ENCODE measurements at regions not wholly inside any gene's neighbourhood (a gene's known extent, or its start where the extent isn't known, plus 50 kb on each side); places are given as distances from the start of the nearest gene placed in this dataset.
"Not testable (repeated sequence)": the region's sequence is repeated elsewhere in the genome, so short reads cannot be mapped to it uniquely, and the experiment has no call there.

DNA sequence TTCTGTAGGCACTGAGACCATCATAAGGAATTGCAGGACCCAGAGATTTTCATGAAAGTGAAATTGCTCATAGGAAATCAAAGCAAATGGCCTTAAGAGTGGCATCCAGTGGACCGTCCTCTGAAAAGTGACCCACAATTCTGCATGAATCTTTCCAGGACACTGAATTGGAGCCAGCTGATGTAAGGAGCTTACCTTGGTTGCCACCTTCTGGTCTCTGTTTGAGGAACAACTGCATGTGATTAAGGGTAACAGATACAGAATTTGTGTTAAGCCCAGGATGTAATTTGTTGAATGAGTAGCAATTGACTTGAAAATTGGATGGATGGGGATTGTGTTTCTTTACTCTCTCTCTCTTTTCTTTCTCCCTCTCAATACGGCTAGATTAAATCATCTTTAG, 49.9 kb upstream of the GAS1 start:
- no peak for DNase-seq

DNA sequence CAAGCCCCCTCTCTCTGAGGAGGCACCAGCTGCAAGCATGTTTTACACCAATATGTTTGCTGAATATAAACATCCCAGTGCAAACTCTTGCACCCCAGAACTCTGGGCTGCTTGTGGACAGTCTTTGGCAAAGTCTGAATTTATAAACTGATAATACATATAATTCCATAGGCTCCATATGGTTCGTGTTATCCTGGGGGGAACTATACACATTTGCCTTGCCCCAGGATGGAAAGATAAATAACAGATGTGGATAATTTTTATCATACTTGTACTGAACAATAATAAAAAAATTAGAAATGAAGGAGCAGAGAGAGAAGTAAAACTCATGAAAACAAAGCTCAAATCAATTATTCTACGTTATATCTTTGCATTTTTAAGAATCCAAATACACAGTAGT, 50.6 kb upstream of the GAS1 start:
- DNase-seq, result no peak

DNA sequence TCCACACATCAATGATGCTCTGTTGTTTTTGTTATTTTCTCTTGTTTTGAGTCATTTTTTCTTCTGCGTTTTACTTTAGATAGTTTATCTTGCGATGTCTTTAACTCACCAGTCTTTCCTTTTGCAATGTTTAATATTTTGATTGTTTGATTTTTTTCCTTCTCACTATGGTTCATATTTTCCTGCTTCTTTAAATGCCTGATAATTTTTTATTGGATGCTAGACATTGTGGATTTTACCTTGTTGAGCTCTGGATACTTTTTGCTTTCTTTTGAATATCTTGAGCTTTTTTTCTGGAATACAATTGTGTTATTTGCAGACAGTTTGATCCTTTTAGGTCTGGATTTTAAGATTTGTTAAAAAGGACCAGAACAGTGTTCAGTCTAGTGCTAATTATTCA, 55.2 kb upstream of the GAS1 start:
- no peak for DNase-seq

DNA sequence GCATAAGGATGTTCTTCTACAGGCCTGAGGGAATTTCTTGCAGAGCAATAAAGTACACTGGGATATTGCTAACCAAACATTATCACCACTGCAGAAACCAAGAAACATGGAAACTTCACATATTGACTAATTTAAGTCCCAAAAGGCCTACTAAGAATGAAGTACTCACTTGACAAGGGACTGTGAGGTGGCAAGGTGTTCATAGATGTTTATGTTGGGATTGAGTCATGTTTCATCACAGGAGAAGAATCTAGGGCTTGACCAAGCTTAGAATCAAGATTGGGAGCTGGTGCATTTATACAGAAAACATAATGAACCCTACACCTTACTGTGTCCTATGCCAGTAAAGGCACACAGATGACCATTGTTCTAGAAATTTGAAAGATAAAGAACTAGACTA, 56.7 kb upstream of the GAS1 start:
- no peak for DNase-seq

DNA sequence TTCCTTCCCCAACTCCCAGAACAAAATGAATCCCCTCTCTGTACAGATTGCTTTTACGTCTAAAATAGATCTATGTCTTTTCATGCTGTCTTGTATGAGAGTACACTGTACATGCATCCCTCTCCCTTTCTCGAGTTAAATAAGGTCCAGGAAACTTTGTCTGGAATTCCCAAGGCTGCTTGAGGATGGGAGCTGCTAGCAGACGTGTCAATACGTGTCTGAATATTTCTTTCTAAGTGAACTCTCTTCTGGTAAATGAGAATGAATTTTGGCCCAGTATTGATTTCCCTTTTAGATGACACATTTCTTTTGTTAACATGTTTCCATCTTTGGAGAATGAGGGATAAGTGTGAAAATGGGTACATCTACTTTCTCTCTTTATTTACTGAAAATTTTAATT, 59.6 kb upstream of the GAS1 start:
- no peak for DNase-seq

DNA sequence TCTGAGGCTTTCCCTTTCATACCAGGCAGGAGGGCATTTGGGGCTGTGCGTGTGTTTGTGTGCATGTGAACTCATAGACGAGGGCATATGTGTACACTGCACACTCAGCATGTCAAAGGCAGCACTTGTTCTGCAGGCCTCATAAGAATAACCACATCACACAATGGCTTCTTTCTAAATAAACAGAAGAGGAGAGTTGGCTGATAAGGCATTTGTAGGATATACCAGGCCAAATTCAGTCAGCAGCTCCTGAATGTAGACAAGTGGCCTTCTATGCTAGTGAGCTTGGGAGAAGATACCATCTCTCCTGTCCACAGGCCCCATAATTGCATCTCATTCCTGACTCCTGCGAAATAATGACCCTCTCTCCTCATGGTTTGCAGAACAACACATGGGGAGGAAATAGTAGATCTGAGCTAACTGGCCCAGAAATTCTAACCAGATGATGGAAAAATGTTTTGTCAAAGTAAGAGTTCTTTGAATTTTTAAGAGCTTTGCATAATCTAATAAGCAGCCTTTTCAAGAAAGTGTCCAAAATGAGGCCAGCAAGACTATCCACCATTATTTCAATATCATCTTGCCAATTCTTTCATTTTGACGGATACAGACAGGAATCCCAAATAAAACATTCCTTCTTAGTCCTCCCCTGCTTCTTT, 60.5 kb upstream of the GAS1 start:
- DNase-seq, result peak; percentile 6

DNA sequence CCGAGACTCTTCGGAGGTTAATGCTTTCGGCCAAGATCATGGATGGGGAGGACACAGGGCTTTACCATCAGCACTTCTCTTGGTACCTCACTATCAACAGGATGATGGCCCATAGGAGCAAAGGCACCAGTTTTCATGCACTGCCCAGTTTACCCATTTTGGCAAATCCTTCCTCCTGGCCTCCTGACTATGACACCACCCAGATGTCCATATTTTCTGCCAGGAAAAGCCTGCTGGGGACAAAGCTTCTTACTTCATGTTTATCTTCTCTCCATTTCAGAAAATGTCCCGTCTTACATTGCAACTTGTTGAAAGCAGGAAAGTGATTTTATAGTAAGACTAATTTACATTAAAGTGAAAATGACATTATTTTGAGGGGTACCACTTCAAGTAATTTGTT, 61.4 kb upstream of the GAS1 start:
- DNase-seq, result no peak

DNA sequence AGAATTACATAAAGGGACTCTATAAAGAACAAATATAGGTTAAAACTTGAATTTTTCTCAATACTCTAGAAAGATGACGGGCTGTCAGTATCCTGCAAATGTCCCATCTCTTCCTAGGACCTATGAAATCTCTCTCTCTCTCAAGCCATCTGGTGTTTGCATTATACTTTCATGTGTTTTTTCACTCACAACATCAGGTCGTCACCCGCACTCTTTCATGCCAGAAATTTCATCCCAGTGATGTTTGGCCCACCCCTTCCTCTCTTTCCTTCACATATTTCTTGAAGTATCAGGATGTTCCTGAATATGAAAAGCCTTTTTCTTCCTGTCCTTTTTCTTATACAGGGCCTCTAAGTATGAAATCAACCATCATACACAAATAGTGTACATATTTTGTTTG, 63.3 kb upstream of the GAS1 start:
- no peak for DNase-seq

DNA sequence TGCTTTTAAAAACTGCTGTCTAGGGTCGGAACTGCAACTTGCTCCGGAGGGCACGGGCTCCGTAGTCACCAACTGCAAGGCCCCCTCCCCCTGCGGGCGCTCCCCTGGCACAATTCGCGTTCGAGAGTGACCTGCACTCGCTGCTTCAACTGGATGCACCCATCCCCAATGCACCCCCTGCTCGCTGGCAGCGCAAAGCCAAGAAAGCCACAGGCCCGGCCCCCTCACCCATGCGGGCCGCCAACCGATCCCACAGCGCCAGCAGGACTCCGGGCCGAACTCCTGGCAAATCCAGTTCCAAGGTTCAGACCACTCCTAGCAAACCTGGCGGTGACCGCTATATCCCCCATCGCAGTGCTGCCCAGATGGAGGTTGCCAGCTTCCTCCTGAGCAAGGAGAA, 64.2 kb upstream of the GAS1 start:
- DNase-seq, result no peak

DNA sequence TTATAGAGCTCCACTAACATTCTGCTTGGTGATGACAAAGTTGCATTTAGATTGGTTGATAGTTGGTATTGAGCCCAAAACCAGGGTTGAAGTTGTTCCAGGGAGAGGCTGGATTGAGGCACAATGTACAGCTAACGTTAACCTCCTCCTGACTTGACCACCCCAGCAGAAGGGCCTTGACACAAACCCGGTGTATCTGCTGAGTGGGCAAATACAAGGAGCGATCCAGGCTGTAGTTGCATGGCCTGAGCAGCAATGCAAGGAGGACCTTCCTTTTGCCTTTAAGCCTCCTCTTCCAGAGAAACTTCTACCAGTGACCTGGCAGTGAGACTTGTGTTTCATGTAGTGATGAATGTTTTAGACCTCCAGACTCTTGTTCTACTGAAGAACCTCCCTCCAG, 66.2 kb upstream of the GAS1 start:
- no peak for DNase-seq

DNA sequence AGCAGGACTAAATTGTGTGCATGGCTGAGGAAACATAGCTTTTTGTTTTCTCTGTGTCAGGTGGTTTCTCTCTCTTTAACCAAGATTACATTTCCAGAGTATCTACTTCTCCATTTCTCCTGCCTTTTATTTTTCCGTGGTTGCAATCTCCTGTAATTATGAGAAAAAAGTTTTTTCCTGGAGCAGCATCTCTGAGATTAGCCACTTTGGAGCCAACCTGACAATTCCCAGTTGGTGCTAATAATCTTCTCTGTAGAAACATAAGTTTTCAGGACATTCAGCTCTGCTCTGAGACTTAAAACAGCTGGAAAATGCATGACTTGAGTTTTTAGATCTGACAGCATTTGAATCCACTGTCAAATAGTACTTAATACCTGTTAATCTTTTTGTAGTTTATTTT, 67.1 kb upstream of the GAS1 start:
- DNase-seq, result no peak

DNA sequence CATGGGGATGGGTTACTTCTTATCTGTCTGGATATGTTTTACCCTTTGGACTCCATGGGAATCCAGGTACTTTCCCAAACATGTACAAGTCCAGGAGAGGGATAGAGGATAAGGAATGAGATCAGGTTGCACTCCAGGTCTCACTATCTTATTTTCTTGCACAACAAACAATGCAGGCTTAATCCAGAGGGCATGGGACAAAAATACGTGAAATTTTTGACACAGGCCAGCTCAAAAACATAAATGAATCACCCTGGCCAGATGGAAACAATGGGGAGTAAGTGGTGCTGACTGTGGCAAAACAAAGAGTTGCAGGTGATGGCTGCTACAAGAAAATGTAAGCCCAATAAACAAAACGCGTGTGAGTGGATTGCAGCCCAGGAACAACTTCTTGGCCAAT, 69.4 kb upstream of the GAS1 start:
- DNase-seq, result no peak

DNA sequence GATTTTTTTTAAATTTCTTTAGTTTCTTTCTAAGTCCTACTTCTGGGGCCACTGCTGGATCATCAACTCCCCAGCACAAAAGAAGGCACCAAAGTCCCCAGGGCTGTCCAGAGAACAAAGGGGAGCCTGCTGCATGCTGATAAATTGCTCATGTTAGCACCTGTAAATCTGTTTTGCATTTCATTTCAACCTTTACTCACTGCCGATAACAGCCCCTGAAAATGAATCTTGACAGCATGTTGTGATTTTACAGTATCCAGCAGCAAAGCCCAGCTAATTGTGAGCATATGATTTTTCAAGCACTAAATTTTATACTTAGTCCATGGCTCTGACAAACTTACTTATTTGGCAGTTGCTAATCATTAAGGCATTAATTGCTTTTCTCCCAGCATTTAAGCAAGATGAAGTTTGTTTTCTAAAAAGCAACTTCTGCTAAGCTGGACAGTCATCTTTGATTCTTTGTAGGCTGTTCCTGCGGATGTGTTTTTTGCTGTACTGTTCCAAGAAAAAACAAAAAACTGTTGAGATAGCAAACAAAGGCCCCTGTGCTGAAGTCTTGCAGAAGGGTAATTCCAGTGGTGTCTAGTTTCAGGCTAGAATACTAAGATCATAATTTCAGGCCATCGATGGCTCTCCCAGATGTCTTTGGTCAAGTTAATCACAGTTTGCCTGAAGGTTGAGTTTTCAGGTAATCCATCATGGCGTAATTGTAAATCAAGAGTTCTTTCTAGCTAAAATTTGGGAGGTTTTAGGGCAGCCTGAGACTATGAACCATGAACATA, 73.1 kb upstream of the GAS1 start:
- DNase-seq, result no peak

DNA sequence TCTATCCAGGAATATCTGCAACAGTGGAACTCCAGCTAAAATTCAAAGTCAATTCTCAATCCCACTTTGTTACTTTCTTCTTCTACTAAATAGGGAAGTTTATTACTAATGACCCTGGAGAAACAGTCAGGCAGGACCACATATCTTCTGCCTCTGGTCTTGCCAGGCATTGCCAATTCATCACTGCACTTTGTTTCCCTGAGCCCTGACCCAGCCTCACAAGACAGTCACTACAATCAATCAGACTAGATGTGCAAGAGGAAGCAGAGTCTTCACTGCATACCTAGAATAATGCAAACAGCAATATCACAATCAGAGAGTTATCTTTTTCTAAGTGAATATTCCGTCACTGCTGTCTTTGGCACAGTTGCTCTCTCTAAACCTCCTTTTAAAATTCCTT, 74.9 kb upstream of the GAS1 start:
- no peak for DNase-seq

DNA sequence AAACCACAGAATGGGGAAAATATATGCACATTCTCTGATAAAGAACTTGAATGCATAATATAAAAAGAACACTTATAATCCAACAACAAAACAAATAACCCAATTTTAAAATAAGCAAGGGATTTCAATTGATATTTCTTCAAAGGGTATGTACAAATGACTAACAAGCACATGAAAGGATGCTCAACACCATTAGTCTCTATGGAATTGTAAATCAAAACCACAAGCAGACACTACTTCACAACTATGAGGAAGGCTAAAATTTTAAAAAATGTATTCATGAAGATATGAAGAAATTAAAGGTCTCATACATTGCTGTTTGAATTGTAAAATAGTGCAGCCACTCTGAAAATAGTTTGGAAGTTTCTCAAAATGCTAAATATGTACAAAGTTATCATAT, 78.9 kb upstream of the GAS1 start:
- no peak for DNase-seq

DNA sequence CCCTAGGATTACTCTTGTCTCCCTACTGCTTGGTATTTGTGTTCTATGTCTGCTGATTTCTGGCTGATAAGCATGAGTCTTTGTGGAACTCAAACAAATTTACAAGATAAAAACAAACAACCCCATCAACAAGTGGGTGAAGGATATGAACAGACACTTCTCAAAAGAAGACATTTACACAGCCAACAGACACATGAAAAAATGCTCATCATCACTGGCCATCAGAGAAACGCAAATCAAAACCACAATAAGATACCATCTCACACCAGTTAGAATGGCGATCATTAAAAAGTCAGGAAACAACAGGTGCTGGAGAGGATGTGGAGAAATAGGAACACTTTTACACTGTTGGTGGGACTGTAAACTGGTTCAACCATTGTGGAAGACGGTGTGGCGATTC, 81.5 kb upstream of the GAS1 start:
- not testable (repeated sequence) for DNase-seq

DNA sequence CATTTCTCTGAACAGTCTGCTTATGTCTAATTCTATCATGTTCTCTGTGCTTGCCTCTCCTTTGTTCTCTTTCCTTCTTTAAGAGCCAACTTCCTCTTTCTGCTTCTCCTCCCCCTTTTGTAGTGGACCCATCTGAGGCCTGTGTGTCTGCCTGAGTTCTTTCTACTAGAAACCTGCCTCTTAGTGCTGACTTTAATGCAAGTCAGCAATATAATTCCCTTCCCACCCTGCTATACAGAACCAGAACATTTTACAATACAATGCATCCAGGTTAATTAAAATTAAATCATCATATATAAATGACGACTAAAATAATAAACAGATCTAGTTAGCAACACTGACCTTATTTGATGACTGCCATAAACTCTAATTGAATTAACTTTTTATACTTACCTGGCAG, 82.6 kb upstream of the GAS1 start:
- no peak for DNase-seq

DNA sequence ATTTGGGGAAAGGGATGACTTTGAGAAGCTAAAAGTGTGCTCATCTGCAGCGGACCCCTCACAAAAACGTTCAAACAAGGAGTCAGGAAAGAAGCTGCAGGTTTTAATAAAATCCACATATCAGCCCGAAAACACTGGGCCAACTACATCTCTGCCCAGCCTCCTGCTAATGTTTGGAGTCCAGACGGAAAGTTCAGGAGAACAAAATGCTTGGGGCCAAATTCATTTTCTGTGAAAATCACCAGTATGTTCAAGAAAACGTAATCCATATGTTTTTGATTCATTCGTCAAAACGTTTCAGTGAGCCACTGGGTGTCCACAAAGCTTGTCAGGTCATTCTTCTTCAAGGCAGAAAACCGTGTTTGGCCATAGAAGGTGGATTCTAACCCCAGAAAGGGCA, 87.5 kb upstream of the GAS1 start:
- DNase-seq, result no peak

DNA sequence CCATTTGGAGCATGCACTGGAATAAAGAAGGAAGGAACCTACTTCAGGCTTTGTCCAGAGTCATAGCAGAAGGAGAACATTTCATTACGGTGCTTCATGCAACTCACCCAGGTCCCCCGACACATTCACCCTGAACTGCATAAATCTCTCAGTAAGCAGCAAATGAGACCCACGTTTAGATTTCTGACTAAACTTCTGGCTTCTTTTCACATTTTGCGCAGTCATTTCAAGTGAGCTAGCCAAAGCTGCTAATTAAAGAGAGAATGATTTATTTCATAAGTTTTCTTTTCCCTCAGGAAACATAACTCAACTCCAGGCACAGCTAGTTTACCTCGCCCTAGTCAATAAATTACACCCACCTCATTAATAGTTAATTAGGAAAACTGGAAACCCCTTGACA, 88.6 kb upstream of the GAS1 start:
- no peak for DNase-seq

DNA sequence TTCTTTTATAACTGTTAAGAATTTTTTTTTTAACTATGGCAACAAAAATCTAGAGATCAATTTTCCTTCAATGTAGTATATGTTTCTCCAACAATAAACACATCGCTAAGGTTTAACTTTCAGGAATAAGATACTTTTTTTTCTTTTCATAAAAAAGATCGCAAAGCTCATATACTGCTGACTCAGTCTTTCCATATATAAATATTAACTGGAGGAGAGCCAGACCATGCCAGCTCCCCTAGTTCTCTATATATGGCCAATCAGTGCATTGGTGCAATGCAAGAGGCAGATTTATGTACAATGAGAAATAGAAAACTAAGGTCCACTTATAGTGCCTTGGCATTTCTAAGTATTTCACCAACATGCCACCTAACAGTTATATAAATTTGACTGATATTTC, 89.2 kb upstream of the GAS1 start:
- no peak for DNase-seq

DNA sequence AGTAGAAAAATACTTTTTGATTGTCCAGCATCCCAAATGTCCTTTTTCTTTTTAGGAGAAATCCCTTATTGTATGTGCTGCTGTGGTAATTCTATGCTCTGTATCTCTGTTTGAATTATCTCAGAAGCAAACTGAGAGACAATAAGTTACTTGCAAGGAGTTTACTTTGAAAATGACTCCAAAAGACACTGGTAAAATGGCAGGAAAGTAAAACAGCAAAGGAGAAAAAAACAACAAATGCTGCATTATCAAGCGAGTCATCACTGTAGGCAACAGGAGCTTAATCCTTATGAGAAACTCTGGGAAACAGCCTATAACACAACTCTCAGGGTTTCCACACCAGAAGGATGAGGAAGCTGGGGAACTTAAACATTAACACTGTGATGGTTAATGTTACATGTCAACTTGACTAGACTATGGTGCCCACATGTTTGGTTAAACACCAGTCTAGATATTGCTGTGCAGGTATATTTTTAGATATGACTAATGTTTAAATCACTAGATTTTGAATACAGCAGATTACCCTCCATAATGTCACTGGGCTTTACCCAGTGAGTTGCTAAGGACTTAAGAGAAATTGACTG, 92.6 kb upstream of the GAS1 start:
- peak; percentile 83 for DNase-seq

DNA sequence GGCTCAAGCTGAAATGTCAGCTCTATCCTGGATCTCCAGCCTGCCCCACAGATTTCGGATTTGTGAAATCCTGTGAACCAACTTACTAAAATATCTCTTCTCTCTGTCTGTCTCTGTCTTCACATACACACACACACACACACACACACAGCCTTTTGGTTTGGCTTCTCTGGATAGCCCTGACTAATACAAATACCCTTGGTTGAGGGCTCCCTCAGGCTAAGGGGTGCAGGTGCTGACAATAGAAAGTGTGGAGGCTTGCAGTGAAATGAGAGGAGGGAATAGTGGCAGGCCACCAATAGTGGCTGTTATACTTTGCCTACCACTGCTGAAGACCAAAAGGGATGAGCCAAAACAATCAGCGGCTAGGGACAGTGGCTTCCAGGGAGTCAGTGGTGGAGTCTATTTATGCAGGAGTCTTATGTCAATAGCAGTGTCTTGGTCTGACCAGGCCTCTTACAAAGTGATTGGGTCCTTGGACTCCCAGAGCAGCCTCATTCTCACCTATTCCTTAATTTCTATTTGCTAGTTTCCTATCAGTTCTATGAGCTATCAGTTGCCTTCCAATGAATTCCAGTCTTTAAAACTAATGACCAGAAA, 93.2 kb upstream of the GAS1 start:
- no peak for DNase-seq

DNA sequence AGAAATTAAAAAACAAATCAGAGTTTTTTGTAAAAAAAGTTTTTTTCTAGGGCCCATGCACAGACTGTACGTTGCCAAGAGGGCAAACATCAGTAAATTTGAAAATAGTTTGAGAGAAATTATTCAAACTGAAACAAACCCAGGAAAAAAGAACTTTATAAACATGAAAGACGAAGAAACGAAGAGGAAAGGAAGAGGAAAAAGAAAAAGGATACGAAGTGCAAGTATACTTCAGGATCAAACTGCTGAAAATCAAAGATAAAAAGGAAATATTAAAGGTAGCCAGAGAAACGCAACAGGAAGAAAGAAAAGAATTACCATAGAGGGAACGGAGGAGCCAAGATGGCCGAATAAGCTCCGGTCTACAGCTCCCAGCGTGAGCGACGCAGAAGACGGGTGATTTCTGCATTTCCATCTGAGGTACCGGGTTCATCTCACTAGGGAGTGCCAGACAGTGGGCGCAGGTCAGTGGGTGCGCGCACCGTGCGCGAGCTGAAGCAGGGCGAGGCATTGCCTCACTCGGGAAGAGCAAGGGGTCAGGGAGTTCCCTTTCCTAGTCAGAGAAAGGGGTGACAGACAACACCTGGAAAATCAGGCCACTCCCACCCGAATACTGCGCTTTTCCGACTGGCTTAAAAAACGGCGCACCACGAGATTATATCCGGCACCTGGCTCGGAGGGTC, 94.4 kb upstream of the GAS1 start:
- not testable (repeated sequence) for DNase-seq

All from fibroblast of skin of back (primary cell).